GM23248 (cell line): ENCODE measurements at regions not wholly inside any gene's neighbourhood (a gene's known extent, or its start where the extent isn't known, plus 50 kb on each side); places are given as distances from the start of the nearest gene placed in this dataset.

Source experiments
- EZH2 ChIP-seq: fragments of 200-600 bp; sonication (generic); IDR thresholded peaks from 2 replicates; pipeline ENCODE4 v1.6.1; 2018; ENCODE audit warnings: antibody characterized with exemption, mild to moderate bottlenecking; ENCODE audit not compliant: insufficient read depth, poor library complexity, severe bottlenecking
- EZH2phosphoT487 ChIP-seq: fragments of 200-600 bp; sonication (generic); IDR thresholded peaks from 2 replicates; pipeline ENCODE4 v1.6.1; 2018; ENCODE audit warnings: antibody characterized with exemption, moderate library complexity, mild to moderate bottlenecking, low read depth; ENCODE audit not compliant: insufficient read depth

DNA sequence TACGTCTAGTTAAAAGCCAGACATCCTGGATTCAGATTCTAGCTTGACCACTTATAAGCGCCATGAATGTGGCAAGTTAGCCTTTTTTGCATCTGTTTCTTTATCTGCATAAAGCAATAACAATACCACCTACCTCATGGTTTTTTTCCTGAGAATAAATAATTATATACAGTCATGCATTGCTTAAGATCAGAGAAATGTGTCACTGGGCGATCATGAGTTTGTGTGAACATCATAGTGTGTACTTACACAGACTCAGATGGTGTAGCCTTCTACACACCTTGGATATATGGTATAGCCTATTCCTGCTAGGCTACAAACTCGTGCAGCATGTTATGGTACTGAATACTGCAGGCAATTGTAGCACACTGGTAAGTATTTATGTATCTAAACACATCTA is 84.7 kb upstream of the PELI1 start:
- TF ChIP-seq EZH2phosphoT487 (no peak), EZH2 (no peak)
